ENCODE measurements at regions not wholly inside any gene's neighbourhood (a gene's known extent, or its start where the extent isn't known, plus 50 kb on each side); places are given as distances from the start of the nearest gene placed in this dataset.

- no CpG with 5 or more reads among the region's 2 CpGs for WGBS (ENCODE audit: extremely low coverage, insufficient read length, low lambda C conversion rate)
- Mint-ChIP-seq H3K27me3 (ENCODE audit: low read depth) (no peaks in the 10 kb centered on the region), H3K27ac (no peak overlapping the region)
These were observed 1825.6 kb upstream of the CDH9 start for GRCh38 chr5:28864006-28864405.

More at GRCh38 chr5:28864006-28864405, 1825.6 kb upstream of the CDH9 start:
- no peak overlapping the region for H3K27ac ChIP-seq (ENCODE audit: insufficient read length, low read depth, low read length)
- no peaks in the 10 kb centered on the region for H4K20me1 ChIP-seq (ENCODE audit: control insufficient read depth, insufficient read depth, insufficient read length)
- H2BK12ac ChIP-seq (ENCODE audit: insufficient read length, low read depth, low read length), result no peak overlapping the region
- no peak overlapping the region for H2BK15ac ChIP-seq (ENCODE audit: low read depth, low read length)
- no peak overlapping the region for H3K14ac ChIP-seq (ENCODE audit: insufficient read depth, low read length)
- H3K36me3 Mint-ChIP-seq (ENCODE audit: insufficient read depth in 1 of 3, low read depth in 3 of 3), result no peaks in the 10 kb centered on the region
- H4K91ac ChIP-seq (ENCODE audit: insufficient read length, low read depth, low read length), result no peak overlapping the region
- H3K4me1 Mint-ChIP-seq, result peaks cover 3 to 4% of the 10 kb centered on the region in 2 experiments; a peak in 2 of 4 replicates
- no peak overlapping the region for H3K4me3 Mint-ChIP-seq
- no peak overlapping the region for H2BK120ac ChIP-seq (ENCODE audit: low read depth, low read length, poor library complexity, severe bottlenecking)
- no peaks in the 10 kb centered on the region for H3K9me3 Mint-ChIP-seq
- H3K18ac ChIP-seq (ENCODE audit: insufficient read length, low read depth, low read length), result no peak overlapping the region
- no peak overlapping the region for H3K56ac ChIP-seq (ENCODE audit: insufficient read length, low read depth, low read length)
- no peaks in the 10 kb centered on the region for H3K27me3 ChIP-seq (ENCODE audit: insufficient read depth, low read length)
- no peaks in the 10 kb centered on the region for H3K79me1 ChIP-seq (ENCODE audit: insufficient read depth, low read depth, low read length, poor library complexity, severe bottlenecking)
- no peak overlapping the region for H4K5ac ChIP-seq (ENCODE audit: insufficient read length, low read depth, low read length)
- TF ChIP-seq CTCF (conservative IDR thresholded peaks at IDR 0.05), result no peak
- H3K79me2 ChIP-seq (ENCODE audit: insufficient read depth, low read length), result no peaks in the 10 kb centered on the region
- H3K4me2 ChIP-seq (ENCODE audit: insufficient read depth, insufficient read length, low read length), result no peak overlapping the region
- no peaks in the 10 kb centered on the region for H3K4me1 ChIP-seq (ENCODE audit: insufficient read depth, low read length)
- H2BK5ac ChIP-seq (ENCODE audit: insufficient read length, low read length), result no peak overlapping the region
- no peak overlapping the region for H2AFZ ChIP-seq (ENCODE audit: low read length)
- H4K8ac ChIP-seq (replicated peaks; ENCODE audit: insufficient read length, low read depth, low read length), result no peak overlapping the region
- H3K9ac ChIP-seq (ENCODE audit: extremely low read depth, insufficient read length, low read length), result no peak overlapping the region
- H3T11ph ChIP-seq (ENCODE audit: low read length), result no peak overlapping the region
- no peaks in the 10 kb centered on the region for H3K23me2 ChIP-seq (ENCODE audit: insufficient read length, low read depth, low read length, poor library complexity, severe bottlenecking)
- no peak for DNase-seq
- no peaks in the 10 kb centered on the region for H3K9me3 ChIP-seq (ENCODE audit: control insufficient read depth, low read depth, low read length)
- H3K23ac ChIP-seq (ENCODE audit: insufficient read length, low read depth, low read length), result no peak overlapping the region
- H3K4ac ChIP-seq (ENCODE audit: low read depth, low read length), result no peak overlapping the region
- no peak overlapping the region for H2AK5ac ChIP-seq (ENCODE audit: insufficient read length, low read length)
- no peak overlapping the region for H2BK20ac ChIP-seq (ENCODE audit: low read depth, low read length, poor library complexity, severe bottlenecking)

All from H9 (cell line).